ENCODE measurements at regions not wholly inside any gene's neighbourhood (a gene's known extent, or its start where the extent isn't known, plus 50 kb on each side); places are given as distances from the start of the nearest gene placed in this dataset.

GRCh38 chr5:57316798-57317327 is 143.0 kb downstream of the GPBP1 start:
- H3K4me3 ChIP-seq (ENCODE audit: low read depth, low read length) = no peak overlapping the region
- no peak overlapping the region for H3K27ac ChIP-seq (ENCODE audit: extremely low read depth, low read depth, low read length)
- ChIA-PET POLR2A (no interaction called here), CTCF (interaction anchor here (0.6 to 0.9 kb wide), 2 partner anchors 18 to 22 kb away, joined by 4 read pairs; no protein-coding TSS in a partner anchor)
- no peaks in the 10 kb centered on the region for H3K4me1 ChIP-seq (ENCODE audit: control insufficient read depth, insufficient read depth, low read length)
- no peaks in the 10 kb centered on the region for H3K36me3 ChIP-seq (ENCODE audit: control insufficient read depth in 2 of 2, insufficient read depth in 1 of 2, low read length in 2 of 2)
- no peaks in the 10 kb centered on the region for H3K9me3 ChIP-seq (ENCODE audit: control insufficient read depth, insufficient read depth, low read depth, low read length)
- TF ChIP-seq ZNF488 (tag by site-specific recombination; IDR thresholded peaks at IDR 0.05) = no peak
- TF ChIP-seq ZNF514 (tag by site-specific recombination; IDR thresholded peaks at IDR 0.05) = no peak
- TF ChIP-seq ZFHX2 (tag by site-specific recombination; conservative IDR thresholded peaks at IDR 0.05) = peak; percentile 51
- TF ChIP-seq EGR2 (tag by site-specific recombination; IDR thresholded peaks at IDR 0.05; ENCODE audit: low read depth) = peak; percentile 90
- TF ChIP-seq ZNF266 (tag by site-specific recombination; IDR thresholded peaks at IDR 0.05; ENCODE audit: low read depth) = no peak

DNA sequence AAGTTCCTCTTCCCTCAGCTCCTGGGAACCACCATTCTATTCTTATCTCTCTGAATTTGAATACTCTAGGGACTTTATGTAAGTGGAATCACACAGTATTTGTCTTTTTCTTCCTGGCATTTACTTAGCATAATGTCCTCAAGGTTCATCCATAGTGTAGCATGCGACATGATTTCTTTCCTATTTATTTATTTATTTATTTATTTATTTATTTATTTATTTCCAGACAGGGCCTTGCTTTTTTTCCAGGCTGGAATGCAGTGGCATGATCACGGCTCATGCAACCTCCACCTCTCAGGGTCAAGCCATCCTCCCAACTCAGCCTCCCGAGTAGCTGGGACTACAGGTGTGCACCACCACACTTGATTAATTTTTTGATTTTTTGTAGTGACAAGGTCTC is 142.1 kb downstream of the GPBP1 start:
- Histone ChIP-seq H3K27ac (ENCODE audit: extremely low read depth, low read depth, low read length) (no peak overlapping the region), H3K9me3 (ENCODE audit: control insufficient read depth, insufficient read depth, low read depth, low read length) (no peaks in the 10 kb centered on the region), H3K4me3 (ENCODE audit: low read depth, low read length) (no peak overlapping the region), H3K36me3 (ENCODE audit: control insufficient read depth in 2 of 2, insufficient read depth in 1 of 2, low read length in 2 of 2) (no peaks in the 10 kb centered on the region), H3K4me1 (ENCODE audit: control insufficient read depth, insufficient read depth, low read length) (no peaks in the 10 kb centered on the region)
- CTCF ChIA-PET = interaction anchor here (0.6 to 1.6 kb wide), 3 partner anchors 22 to 334 kb away, joined by 3 to 4 read pairs (median 3); no protein-coding TSS in a partner anchor
- POLR2A ChIA-PET = no interaction called here
- TF ChIP-seq ZXDB (tag by site-specific recombination; IDR thresholded peaks at IDR 0.05) (peak; percentile 31; the same call in 1 of the 2 replicates), ZNF394 (tag by site-specific recombination; IDR thresholded peaks at IDR 0.05; ENCODE audit: borderline replicate concordance) (peak; percentile 84), ZNF426 (tag by site-specific recombination; IDR thresholded peaks at IDR 0.05) (peak; percentile 69), ZNF16 (tag by site-specific recombination; IDR thresholded peaks at IDR 0.05; ENCODE audit: low read depth) (no peak), ZNF488 (tag by site-specific recombination; IDR thresholded peaks at IDR 0.05) (no peak), SP3 (tag by site-specific recombination; IDR thresholded peaks at IDR 0.05) (0 out of 2 replicates have a peak, but pooled peaks have one; percentile 13), ZNF530 (tag by site-specific recombination; IDR thresholded peaks at IDR 0.05; ENCODE audit: low read depth) (0 out of 2 replicates have a peak, but pooled peaks have one; percentile 34), ZNF792 (tag by site-specific recombination; IDR thresholded peaks at IDR 0.05) (no peak), ZNF202 (tag by site-specific recombination; IDR thresholded peaks at IDR 0.05; ENCODE audit: borderline replicate concordance) (peak; percentile 50; the same call in 1 of the 2 replicates), KLF16 (tag by site-specific recombination; IDR thresholded peaks at IDR 0.05) (no peak), ZNF341 (tag by site-specific recombination; IDR thresholded peaks at IDR 0.05; ENCODE audit: low read depth) (0 out of 2 replicates have a peak, but pooled peaks have one; percentile 12), ZNF292 (tag by site-specific recombination; IDR thresholded peaks at IDR 0.05; ENCODE audit: borderline replicate concordance, low read depth) (0 out of 2 replicates have a peak, but pooled peaks have one; percentile 16), ZSCAN4 (tag by site-specific recombination; IDR thresholded peaks at IDR 0.05) (no peak), ZNF560 (tag by site-specific recombination; IDR thresholded peaks at IDR 0.05; ENCODE audit: borderline replicate concordance) (0 out of 2 replicates have a peak, but pooled peaks have one; percentile 49), ZNF211 (tag by site-specific recombination; IDR thresholded peaks at IDR 0.05; ENCODE audit: low read depth) (no peak), ZNF404 (tag by site-specific recombination; IDR thresholded peaks at IDR 0.05) (0 out of 2 replicates have a peak, but pooled peaks have one; percentile 56), ZNF266 (tag by site-specific recombination; IDR thresholded peaks at IDR 0.05; ENCODE audit: low read depth) (0 out of 2 replicates have a peak, but pooled peaks have one; percentile 9), ZEB2 (tag by site-specific recombination; IDR thresholded peaks at IDR 0.05) (no peak), ZSCAN23 (tag by site-specific recombination; IDR thresholded peaks at IDR 0.05) (no peak), ZNF518A (tag by site-specific recombination; conservative IDR thresholded peaks at IDR 0.05; ENCODE audit: low read depth) (peak; percentile 83), ZNF623 (tag by site-specific recombination; IDR thresholded peaks at IDR 0.05) (peak; percentile 51; the same call in 1 of the 2 replicates), ZNF664 (tag by site-specific recombination; IDR thresholded peaks at IDR 0.05) (peak; percentile 35; the same call in 1 of the 2 replicates), ZBTB8A (tag by site-specific recombination; IDR thresholded peaks at IDR 0.05) (peak; percentile 65), ZNF140 (tag by site-specific recombination; IDR thresholded peaks at IDR 0.05) (peak; percentile 38; the same call in 1 of the 2 replicates)
